Duodenal mucosa (tissue), 2 donors: ENCODE measurements at regions not wholly inside any gene's neighbourhood (a gene's known extent, or its start where the extent isn't known, plus 50 kb on each side); places are given as distances from the start of the nearest gene placed in this dataset.

Experiments
- H3K27ac ChIP-seq: one replicate; pipeline ENCODE4 v1.7.0; 2013; ENCODE audit warnings: low read depth, low read length
- H3K27me3 ChIP-seq, 2 donors: one replicate each; pipeline ENCODE4 v1.7.0; 2013; ENCODE audit warnings: low read length in 2 of 2, control low read depth in 1 of 2; ENCODE audit not compliant: insufficient read depth in 2 of 2, control insufficient read depth in 1 of 2
- H3K36me3 ChIP-seq, 2 donors: one replicate each; pipeline ENCODE4 v1.7.0; 2013; ENCODE audit warnings: low read length in 2 of 2, control low read depth in 1 of 2; ENCODE audit not compliant: insufficient read depth in 2 of 2, control insufficient read depth in 1 of 2
- H3K4me1 ChIP-seq, 2 donors: one replicate each; pipeline ENCODE4 v1.7.0; 2013; ENCODE audit warnings: low read length in 2 of 2, control low read depth in 1 of 2; ENCODE audit not compliant: insufficient read depth in 2 of 2, control insufficient read depth in 1 of 2
- H3K4me3 ChIP-seq, 2 donors: one replicate each; pipeline ENCODE4 v1.7.0; 2013; ENCODE audit warnings: low read length in 2 of 2, low read depth in 1 of 2
- H3K9ac ChIP-seq, 2 donors: one replicate each; pipeline ENCODE4 v1.7.0; 2013; ENCODE audit warnings: low read length in 2 of 2, low read depth in 1 of 2
- H3K9me3 ChIP-seq, 2 donors: one replicate each; pipeline ENCODE4 v1.7.0; 2013; ENCODE audit warnings: low read length in 2 of 2, control low read depth in 1 of 2; ENCODE audit not compliant: control insufficient read depth in 1 of 2

DNA sequence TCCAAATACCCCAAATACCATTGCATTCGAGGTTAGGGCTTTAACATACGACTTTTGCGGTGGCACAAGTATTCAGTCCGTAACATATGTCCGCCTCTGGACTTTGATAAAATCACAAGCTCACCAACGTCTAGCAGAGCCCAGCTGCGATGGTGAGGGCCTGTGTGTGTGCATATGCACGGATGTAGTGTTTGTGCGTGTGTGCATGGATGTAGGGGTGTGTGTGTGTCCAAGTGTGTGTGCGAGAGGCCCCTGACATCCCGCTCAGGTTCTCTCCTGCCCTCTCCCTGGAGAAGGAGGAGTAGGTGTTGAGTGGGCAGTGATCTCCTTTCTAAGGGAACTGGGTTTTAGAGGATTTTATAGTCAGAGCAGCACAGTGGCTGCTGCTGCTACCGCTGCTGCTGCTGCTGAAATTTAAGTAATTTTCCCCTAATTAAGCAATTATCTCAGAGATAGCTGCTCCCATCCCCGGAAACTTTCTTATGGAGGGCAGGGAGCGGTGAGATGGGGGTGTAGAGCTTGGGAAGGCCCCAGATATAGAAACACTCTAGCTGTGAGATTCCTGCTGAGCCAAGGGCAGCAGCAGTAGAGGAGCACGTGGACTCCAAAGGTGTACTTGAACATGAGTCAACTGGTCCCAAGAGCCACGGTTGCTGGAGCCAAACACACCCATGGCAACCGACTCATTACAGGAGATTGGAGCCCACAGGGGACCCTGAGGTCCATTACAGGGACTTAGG is 121.7 kb upstream of the SDK2 start:
- H3K27ac ChIP-seq = no peak overlapping the region
- H3K4me3 ChIP-seq = no peak overlapping the region
- H3K9me3 ChIP-seq = no peaks in the 10 kb centered on the region
- H3K36me3 ChIP-seq = no peaks in the 10 kb centered on the region
- no peaks in the 10 kb centered on the region for H3K27me3 ChIP-seq
- no peak overlapping the region for H3K9ac ChIP-seq
- H3K4me1 ChIP-seq = peaks cover 3 to 7% of the 10 kb centered on the region in 2 donors

DNA sequence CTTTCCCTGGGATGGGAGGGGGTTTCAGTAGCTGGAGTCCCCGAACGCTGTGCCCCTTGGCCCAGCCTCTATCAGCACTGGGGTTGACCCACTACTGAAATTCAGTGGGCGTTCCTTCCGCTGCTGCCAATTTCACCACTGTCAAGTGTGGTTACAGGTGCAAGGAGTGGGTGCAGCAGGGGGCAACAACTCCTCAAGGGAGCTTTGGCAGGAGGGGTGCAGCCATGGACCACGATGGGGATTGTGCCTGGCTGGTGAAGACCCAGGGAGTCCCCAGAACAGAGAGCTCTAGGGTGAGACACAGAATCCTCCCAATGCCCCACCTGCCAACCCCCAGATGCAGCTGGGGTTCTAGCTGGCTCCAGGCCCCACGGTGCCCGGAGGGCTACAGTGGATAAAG is 123.5 kb upstream of the SDK2 start:
- no peak overlapping the region for H3K27ac ChIP-seq
- no peak overlapping the region for H3K4me3 ChIP-seq
- H3K27me3 ChIP-seq = no peaks in the 10 kb centered on the region

DNA sequence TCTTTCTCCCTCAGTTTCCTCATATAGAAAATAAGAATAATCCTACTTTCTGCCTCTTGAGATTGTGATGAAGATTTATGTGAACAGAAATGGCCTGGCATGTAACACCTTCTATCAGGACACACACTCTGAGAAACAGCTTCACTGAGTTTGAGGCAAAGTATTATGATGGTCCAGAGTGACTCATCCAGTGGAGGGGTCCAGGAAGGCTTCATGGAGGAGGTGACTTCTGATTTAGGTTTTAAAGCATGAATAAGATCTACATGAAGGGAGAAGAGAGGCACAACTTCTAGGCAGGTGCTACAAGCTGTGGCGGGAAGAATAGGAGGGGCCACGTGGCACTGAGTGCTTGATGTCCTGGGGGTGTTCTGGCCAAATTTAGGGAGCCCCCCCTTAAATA is 124.4 kb upstream of the SDK2 start:
- Histone ChIP-seq H3K4me1 (peaks cover 3 to 8% of the 10 kb centered on the region in 2 donors), H3K27me3 (no peaks in the 10 kb centered on the region), H3K9ac (no peak overlapping the region), H3K4me3 (no peak overlapping the region), H3K36me3 (no peaks in the 10 kb centered on the region), H3K27ac (no peak overlapping the region), H3K9me3 (no peaks in the 10 kb centered on the region)

More for the DNA sequence above, 123.5 kb upstream of the SDK2 start:
- peaks cover 3 to 8% of the 10 kb centered on the region in 2 donors for H3K4me1 ChIP-seq
- no peaks in the 10 kb centered on the region for H3K36me3 ChIP-seq
- no peaks in the 10 kb centered on the region for H3K9me3 ChIP-seq
- H3K9ac ChIP-seq = no peak overlapping the region

DNA sequence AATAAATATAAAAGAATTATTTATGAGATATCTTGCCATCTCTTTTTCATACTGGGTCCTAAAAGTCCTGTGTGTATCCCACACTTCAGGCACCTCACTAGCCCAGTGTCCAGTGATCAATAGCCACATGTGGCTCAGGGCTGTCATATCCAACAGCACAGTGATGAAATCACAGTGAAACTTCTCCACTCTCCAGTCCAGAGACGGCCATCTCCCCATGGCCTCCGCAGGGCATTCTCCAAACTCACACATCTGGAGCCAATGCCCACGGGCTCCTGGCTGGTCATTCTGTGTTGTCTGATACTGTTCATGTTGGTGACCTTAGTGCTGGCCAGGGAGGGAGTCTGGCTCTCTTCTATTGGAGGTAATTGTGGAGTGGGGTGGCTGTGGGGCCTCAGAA is 125.2 kb upstream of the SDK2 start:
- H3K27me3 ChIP-seq = no peaks in the 10 kb centered on the region

DNA sequence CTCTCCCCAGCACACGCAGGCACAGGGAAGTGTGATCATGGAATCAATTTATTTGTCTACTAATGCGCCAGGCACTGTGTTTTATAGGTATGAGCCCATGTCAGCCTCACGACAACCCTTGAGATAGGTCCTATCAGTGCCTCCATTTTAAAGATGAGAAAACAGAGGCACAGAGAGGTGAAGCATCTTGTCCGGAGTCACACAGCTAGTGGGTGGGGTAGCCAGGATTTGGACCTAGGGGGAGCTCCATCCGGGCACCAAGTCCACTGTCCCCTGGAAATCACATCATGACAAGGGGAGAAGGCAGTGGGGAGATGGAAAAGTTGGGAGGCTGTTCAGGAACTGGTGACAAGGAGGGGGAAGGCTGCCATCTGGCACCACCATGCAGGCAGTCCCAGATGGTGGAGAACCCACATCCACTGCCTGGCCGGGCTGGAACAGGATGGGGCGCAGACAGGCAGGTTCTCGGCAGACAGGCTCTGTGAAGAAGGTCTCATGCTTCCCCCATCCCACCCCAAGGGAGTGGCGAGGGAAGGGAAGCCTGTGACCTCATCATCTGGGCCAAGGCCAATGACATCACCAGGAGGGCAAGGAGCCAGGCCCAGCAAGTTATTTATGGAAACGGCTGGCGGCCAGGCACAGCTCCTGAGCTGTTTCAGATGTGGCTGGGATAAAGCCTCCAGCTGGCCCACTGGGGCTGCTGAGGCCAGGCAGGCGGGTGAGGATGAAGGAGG is 126.0 kb upstream of the SDK2 start:
- H3K9me3 ChIP-seq = no peaks in the 10 kb centered on the region
- H3K27ac ChIP-seq = no peak overlapping the region
- no peaks in the 10 kb centered on the region for H3K36me3 ChIP-seq
- H3K4me1 ChIP-seq = peaks cover 3 to 8% of the 10 kb centered on the region in 2 donors
- no peak overlapping the region for H3K9ac ChIP-seq
- no peaks in the 10 kb centered on the region for H3K27me3 ChIP-seq
- no peak overlapping the region for H3K4me3 ChIP-seq

More for the DNA sequence above, 125.2 kb upstream of the SDK2 start:
- H3K4me3 ChIP-seq = no peak overlapping the region
- no peak overlapping the region for H3K9ac ChIP-seq
- peaks cover 3 to 8% of the 10 kb centered on the region in 2 donors for H3K4me1 ChIP-seq
- H3K9me3 ChIP-seq = no peaks in the 10 kb centered on the region
- no peaks in the 10 kb centered on the region for H3K36me3 ChIP-seq
- no peak overlapping the region for H3K27ac ChIP-seq

DNA sequence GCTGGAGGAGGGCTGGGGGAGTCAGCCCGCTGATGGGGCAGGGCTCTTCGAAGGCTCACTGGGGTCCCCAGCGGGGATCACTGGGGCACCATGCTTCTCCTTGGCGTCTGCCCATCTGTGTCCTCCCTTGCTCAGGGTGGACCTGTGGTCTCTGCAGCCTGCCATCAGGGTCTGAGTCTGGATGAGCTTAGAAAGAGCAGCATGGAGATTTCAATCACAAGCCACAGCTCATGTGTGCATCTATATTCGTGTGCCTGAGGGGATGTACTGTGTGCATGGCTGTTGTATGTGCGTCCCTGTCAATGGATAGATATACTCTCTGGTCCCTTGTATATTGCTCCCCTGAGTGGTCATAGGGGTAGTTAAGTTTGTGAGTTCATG is 126.6 kb upstream of the SDK2 start:
- Histone ChIP-seq H3K4me1 (peaks cover 3 to 8% of the 10 kb centered on the region in 2 donors), H3K27ac (no peak overlapping the region), H3K4me3 (no peak overlapping the region), H3K27me3 (no peaks in the 10 kb centered on the region), H3K36me3 (no peaks in the 10 kb centered on the region), H3K9ac (no peak overlapping the region), H3K9me3 (no peaks in the 10 kb centered on the region)

DNA sequence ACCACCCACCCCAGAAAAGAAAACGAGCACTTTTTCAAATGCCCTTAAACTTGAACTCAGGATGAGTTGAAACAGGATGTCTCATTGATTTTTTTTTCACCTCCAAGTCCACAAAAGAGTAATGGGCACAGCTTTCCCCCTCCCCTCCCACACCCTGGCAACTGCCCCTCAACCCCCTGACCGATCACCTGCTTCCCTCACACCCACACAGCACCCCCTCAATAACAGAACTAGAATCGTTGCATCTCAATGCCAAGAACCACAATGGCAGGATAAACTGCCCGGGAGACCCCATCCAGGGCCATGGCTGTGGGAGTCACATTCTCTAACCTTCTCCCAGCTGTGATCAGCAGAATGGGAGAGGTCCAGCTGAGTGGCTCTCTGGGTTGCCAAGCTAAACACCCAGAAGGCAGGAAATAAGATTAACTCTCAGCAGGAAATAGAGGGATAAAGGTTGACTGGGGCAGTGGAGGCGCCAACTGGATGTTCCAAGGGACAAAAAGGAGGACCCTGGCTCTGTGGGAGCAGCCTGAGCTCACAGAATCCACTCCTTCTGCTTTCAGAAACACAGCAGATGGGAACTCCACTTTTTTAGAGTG is 128.0 kb upstream of the SDK2 start:
- Histone ChIP-seq H3K9me3 (no peaks in the 10 kb centered on the region), H3K27me3 (peaks cover 0 to 4% of the 10 kb centered on the region in 2 donors), H3K36me3 (no peaks in the 10 kb centered on the region), H3K4me3 (no peak overlapping the region), H3K4me1 (peaks cover 3 to 8% of the 10 kb centered on the region in 2 donors), H3K9ac (no peak overlapping the region), H3K27ac (no peak overlapping the region)

DNA sequence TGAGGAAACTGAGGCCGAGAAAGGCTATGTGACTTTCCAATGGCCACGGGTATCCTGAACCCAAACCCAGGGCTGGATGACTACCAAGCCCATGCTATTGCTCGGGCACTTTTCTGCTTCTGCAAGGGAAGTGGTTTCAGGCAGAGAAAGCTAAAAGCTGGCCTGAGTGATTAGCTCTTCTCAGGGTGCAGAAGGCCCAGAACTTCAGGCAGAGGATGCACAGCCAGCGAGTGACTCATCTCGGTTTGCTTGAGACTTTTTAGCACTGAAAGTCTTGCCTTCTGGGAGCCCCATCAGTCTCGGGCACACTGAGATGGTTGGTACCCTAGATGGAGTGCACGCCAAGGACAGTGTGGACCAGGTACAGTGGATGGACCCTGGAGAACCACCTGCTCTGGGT is 129.5 kb upstream of the SDK2 start:
- Histone ChIP-seq H3K4me3 (no peak overlapping the region), H3K36me3 (no peaks in the 10 kb centered on the region), H3K27me3 (peaks cover 0 to 4% of the 10 kb centered on the region in 2 donors), H3K9me3 (no peaks in the 10 kb centered on the region), H3K4me1 (peaks cover 3 to 8% of the 10 kb centered on the region in 2 donors), H3K9ac (no peak overlapping the region), H3K27ac (no peak overlapping the region)

DNA sequence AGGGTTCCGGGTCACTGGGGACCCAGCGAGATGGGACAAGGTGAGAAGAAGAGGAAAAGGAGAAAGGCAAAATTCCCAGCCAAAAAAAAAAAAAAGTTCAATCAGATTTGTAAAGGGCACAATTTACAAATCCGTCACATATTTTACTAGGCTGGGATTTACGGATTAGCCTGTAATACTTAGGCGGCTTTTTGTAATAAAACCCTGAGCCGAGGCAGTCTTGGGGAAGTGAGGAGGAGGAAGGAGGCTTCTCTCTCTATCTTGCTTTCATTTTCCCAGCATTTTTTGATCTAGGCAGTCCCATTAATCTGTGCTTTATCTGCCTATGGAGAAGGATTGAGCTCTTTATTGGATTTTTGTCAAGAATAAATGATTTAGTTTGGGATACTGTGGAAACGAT is 130.6 kb upstream of the SDK2 start:
- H3K4me3 ChIP-seq = no peak overlapping the region
- H3K27me3 ChIP-seq = peaks cover 0 to 4% of the 10 kb centered on the region in 2 donors
- no peak overlapping the region for H3K27ac ChIP-seq
- H3K4me1 ChIP-seq = peaks cover 3 to 8% of the 10 kb centered on the region in 2 donors
- H3K9me3 ChIP-seq = no peaks in the 10 kb centered on the region
- no peak overlapping the region for H3K9ac ChIP-seq
- H3K36me3 ChIP-seq = no peaks in the 10 kb centered on the region
